ENCODE measurements at regions not wholly inside any gene's neighbourhood (a gene's known extent, or its start where the extent isn't known, plus 50 kb on each side); places are given as distances from the start of the nearest gene placed in this dataset.

- intact Hi-C loops (cut with DNase I, micrococcal nuclease): no loop called here
- DNase-seq (no peak), ATAC-seq (no peak)
These were observed 997.4 kb downstream of the BCL11B start for GRCh38 chr14:98274596-98274995.

GRCh38 chr14:98278800-98279199 lies 993.2 kb downstream of the BCL11B start:
- no peak for ATAC-seq
- no peak for DNase-seq
- intact Hi-C loops (cut with DNase I, micrococcal nuclease): no loop called here

GRCh38 chr14:98280436-98280835 lies 991.6 kb downstream of the BCL11B start:
- ATAC-seq (no peak), DNase-seq (no peak)
- intact Hi-C loops (cut with DNase I, micrococcal nuclease): no loop called here

GRCh38 chr14:98288825-98289224 lies 983.2 kb downstream of the BCL11B start:
- DNase-seq: no peak
- intact Hi-C loops (cut with DNase I, micrococcal nuclease): no loop called here
- no peak for ATAC-seq

- intact Hi-C loops (cut with DNase I, micrococcal nuclease): no loop called here
- no peak for ATAC-seq
- no peak for DNase-seq
These were observed 981.4 kb downstream of the BCL11B start for GRCh38 chr14:98290596-98290995.

- no peak for DNase-seq
- intact Hi-C loops (cut with DNase I, micrococcal nuclease): no loop called here
- no peak for ATAC-seq
These were observed 979.8 kb downstream of the BCL11B start for GRCh38 chr14:98292191-98292590.

- ATAC-seq (no peak), DNase-seq (no peak)
- intact Hi-C loops (cut with DNase I, micrococcal nuclease): no loop called here
These were observed 978.4 kb downstream of the BCL11B start for GRCh38 chr14:98293576-98293975.

- DNase-seq (no peak), ATAC-seq (no peak)
- intact Hi-C loops (cut with DNase I, micrococcal nuclease): no loop called here
These were observed 975.1 kb downstream of the BCL11B start for GRCh38 chr14:98296895-98297294.

- intact Hi-C loops (cut with DNase I, micrococcal nuclease): no loop called here
- DNase-seq (no peak), ATAC-seq (no peak)
These were observed 974.4 kb downstream of the BCL11B start for GRCh38 chr14:98297567-98297966.

GRCh38 chr14:98298481-98299244 lies 973.3 kb downstream of the BCL11B start:
- intact Hi-C loops (cut with DNase I, micrococcal nuclease): no loop called here
- DNase-seq (no peak), ATAC-seq (no peak)

- ATAC-seq: no peak
- no peak for DNase-seq
- intact Hi-C loops (cut with DNase I, micrococcal nuclease): no loop called here
These were observed 970.3 kb downstream of the BCL11B start for GRCh38 chr14:98301681-98302080.

GRCh38 chr14:98304574-98304973 lies 967.4 kb downstream of the BCL11B start:
- intact Hi-C loops (cut with DNase I, micrococcal nuclease): no loop called here
- DNase-seq (no peak), ATAC-seq (no peak)

- ATAC-seq (no peak), DNase-seq (no peak)
- intact Hi-C loops (cut with DNase I, micrococcal nuclease): no loop called here
These were observed 962.4 kb downstream of the BCL11B start for GRCh38 chr14:98309591-98309990.

- intact Hi-C loops (cut with DNase I, micrococcal nuclease): no loop called here
- no peak for ATAC-seq
- DNase-seq: no peak
These were observed 960.0 kb downstream of the BCL11B start for GRCh38 chr14:98312006-98312405.

- intact Hi-C loops (cut with DNase I, micrococcal nuclease): no loop called here
- DNase-seq (no peak), ATAC-seq (no peak)
These were observed 950.2 kb downstream of the BCL11B start for GRCh38 chr14:98321841-98322240.

- DNase-seq (no peak), ATAC-seq (no peak)
- intact Hi-C loops (cut with DNase I, micrococcal nuclease): no loop called here
These were observed 948.2 kb downstream of the BCL11B start for GRCh38 chr14:98323836-98324235.

GRCh38 chr14:98325761-98326160 lies 946.2 kb downstream of the BCL11B start:
- DNase-seq: no peak
- ATAC-seq: no peak
- intact Hi-C loops (cut with DNase I, micrococcal nuclease): no loop called here

GRCh38 chr14:98328496-98328895 lies 943.5 kb downstream of the BCL11B start:
- ATAC-seq (no peak), DNase-seq (no peak)
- intact Hi-C loops (cut with DNase I, micrococcal nuclease): no loop called here

- DNase-seq (no peak), ATAC-seq (no peak)
- intact Hi-C loops (cut with DNase I, micrococcal nuclease): no loop called here
These were observed 937.8 kb downstream of the BCL11B start for GRCh38 chr14:98334186-98334585.

- intact Hi-C loops (cut with DNase I, micrococcal nuclease): no loop called here
- ATAC-seq (no peak), DNase-seq (no peak)
These were observed 930.8 kb downstream of the BCL11B start for GRCh38 chr14:98341211-98341610.

- DNase-seq (no peak), ATAC-seq (no peak)
- intact Hi-C loops (cut with DNase I, micrococcal nuclease): no loop called here
These were observed 926.8 kb downstream of the BCL11B start for GRCh38 chr14:98345161-98345560.
